HG03460 (cell line): ENCODE measurements at regions not wholly inside any gene's neighbourhood (a gene's known extent, or its start where the extent isn't known, plus 50 kb on each side); places are given as distances from the start of the nearest gene placed in this dataset.

Experiments
- ATAC-seq: cut with Tn5 transposase; IDR thresholded peaks from one replicate; pipeline ENCODE4 v1.9.1; 2021; ENCODE audit not compliant: unreplicated experiment

- ATAC-seq = no peak
Observed at GRCh38 chr11:107151579-107151978, 133.3 kb upstream of the GUCY1A2 start.

DNA sequence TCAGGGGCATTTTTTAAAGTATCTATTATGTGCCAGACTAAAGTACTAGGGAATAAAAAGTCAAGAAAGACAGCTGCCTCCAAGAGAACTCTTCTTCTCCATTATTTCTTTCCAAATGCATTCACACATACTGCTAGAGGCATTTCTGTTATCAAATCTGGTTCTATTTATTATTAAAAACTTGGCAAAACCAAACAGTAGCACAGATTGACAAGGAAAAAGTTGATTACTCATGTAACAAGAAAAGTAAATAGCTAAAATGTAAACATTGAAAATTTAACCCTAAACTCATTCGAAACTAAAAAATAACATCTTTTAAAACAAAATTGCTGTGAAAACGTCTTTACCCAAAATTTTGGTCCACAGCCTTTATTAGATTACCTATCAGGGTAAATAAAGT, 132.9 kb upstream of the GUCY1A2 start:
- ATAC-seq = no peak

- no peak for ATAC-seq
Observed at GRCh38 chr11:107140983-107141382, 122.7 kb upstream of the GUCY1A2 start.

DNA sequence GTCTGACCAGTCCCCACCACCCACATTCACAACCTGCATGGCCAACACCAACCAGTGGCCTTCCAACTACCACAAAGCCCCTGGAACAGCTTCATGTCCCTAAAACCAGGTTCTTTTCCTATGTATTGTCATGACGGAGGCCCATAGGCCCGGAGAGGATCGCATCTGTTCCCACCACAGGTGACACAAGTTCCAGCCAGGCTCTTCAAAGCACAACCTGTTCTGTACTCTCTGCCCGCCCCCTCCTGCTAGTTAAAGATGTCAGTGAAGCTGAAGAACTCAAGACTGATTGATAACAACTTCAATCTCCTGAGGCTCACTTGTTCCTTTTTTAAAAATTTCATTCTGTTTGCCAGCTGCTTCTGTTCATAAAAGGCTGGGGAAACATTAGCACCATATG, 121.1 kb upstream of the GUCY1A2 start:
- no peak for ATAC-seq

DNA sequence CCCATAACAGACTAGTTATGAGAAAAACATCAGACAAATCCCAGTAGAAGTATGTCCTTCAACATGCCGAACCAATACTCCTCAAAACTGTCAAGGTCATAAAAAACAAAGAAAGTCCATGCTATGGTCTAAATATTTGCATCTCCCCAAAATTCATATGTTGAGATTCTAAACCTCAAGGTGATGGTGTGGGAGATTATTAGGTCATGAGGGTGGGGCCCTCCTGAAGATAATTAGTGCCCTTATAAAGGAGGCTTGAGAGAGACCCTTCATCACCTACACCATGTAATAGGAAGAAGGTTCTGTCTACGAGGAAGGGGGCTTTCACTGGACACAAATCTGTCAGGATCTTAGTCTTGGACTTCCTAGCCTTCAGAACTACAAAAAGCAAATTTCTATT, 118.6 kb upstream of the GUCY1A2 start:
- ATAC-seq = no peak

- ATAC-seq = no peak
Observed at GRCh38 chr11:107131756-107132155, 113.5 kb upstream of the GUCY1A2 start.

DNA sequence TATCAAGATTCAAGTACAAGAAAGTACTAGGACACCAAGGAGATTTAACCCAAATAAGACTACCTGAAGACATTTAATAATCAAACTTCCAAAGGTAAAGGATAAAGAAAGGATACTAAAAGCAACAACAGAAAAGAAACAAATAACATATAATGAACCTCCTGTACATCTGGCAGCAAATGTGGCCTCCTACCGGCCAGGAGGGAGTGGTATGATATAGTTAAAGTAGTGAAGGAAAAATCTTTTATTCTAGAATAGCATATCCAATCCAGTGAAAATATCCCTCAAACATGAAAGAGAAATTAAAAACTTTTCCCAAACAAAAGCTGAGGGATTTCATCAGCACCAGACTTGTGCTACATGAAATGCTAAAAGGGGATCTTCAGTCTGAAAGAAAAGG, 104.7 kb upstream of the GUCY1A2 start:
- ATAC-seq = no peak

DNA sequence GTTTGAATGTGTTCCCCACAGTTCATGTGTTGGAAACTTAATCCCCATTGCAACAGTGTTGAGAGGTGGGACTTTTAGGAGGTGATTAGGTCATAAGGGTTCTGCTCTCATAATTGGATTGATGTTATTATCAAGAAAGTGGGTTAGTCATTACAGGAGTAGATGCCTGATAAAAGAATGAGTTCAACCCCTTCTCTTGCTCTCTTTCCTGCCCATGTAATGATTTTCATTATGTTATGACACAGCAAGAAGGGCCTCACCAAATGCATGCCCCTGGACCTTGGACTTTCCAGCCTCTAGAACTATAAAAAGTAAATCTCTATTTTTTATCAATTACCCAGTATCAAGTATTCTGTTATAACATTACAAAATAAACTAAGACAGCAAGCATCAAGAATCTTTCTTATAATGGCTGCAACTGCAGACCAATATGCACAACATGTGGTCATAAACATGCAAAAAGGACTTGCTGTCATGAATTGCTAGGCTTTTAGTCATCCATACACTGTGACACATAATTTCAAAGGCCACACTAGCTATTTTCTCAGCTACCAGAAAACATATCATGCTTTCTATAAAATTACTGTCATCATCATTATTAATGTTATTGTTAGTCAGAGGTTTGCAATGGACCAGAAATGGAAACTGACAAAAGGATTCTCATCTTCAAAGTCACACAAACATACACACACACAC, 99.9 kb upstream of the GUCY1A2 start:
- no peak for ATAC-seq

GRCh38 chr11:107116358-107116757, 98.1 kb upstream of the GUCY1A2 start:
- ATAC-seq = no peak

DNA sequence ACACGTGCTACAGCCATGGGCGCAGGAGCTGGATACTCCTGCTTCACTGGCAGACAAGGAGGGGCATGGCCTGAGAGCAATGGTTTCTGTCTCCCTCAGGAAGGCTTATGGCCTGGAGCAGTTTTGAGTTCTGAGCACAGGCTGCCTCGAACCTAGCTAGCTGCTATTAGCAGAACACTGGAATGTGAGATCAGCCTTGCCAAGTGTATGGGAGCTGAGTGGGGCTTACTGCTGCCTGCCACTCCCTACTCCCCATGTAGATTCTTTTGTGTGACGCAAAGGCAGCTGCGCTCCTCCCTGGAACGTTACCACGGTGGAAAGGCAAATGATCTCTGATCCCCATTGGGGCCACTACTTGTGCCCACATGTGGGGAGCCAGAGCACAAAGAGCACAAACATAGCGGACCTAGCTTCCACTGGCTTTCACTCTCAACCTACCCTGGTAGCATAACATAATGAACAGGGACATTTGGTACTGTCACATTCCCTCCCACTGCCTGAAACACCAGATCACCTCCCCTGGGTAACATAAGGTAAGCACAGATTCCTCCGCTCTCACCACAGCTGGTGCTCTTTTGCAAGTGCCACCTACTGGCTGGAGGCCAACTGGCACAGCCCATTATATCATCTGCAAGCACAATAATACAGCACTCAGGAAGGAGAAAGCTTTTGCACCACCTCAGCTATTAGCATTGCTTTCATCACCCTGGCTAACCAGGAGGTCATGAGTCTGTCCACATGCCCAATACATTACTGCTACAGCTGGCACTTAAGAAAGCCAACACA, 84.6 kb upstream of the GUCY1A2 start:
- ATAC-seq = no peak

- no peak for ATAC-seq
Observed at GRCh38 chr11:107092667-107093066, 74.4 kb upstream of the GUCY1A2 start.

DNA sequence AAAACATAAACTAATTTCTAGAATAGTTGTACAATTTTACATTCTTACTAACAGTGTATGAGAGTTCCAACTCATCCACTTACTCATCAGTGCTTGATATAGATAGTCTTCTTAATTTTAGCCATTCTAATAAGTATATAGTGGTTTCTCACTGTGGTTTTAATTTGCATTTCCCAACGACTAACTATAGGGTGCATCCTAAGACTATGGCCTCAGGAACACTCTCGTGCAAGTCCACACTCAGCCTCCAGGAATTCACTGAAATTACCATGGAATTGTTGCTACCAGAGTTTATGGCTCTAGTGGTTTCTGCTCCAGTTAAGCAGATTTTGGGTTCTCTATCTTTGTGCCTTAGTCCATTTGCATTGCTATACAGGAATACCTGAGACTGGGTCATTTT, 60.1 kb upstream of the GUCY1A2 start:
- ATAC-seq = no peak

- no peak for ATAC-seq
Observed at GRCh38 chr11:107076832-107077231, 58.6 kb upstream of the GUCY1A2 start.

- ATAC-seq = no peak
Observed at GRCh38 chr11:107071129-107071528, 52.9 kb upstream of the GUCY1A2 start.
